Stomach smooth muscle (tissue), 2 donors: ENCODE measurements at regions not wholly inside any gene's neighbourhood (a gene's known extent, or its start where the extent isn't known, plus 50 kb on each side); places are given as distances from the start of the nearest gene placed in this dataset.

Source experiments
- H3K27ac ChIP-seq: one replicate; pipeline ENCODE4 v1.7.0; 2013; ENCODE audit warnings: mild to moderate bottlenecking, low read length, inconsistent platforms
- H3K27me3 ChIP-seq, 2 donors: one replicate each; pipeline ENCODE4 v1.7.0; 2013; ENCODE audit warnings: low read length in 2 of 2; ENCODE audit not compliant: insufficient read depth in 2 of 2, control insufficient read depth in 1 of 2
- H3K36me3 ChIP-seq, 2 donors: one replicate each; pipeline ENCODE4 v1.7.0; 2013; ENCODE audit warnings: low read length in 2 of 2; ENCODE audit not compliant: control insufficient read depth in 2 of 2, insufficient read depth in 2 of 2
- H3K4me1 ChIP-seq: one replicate; pipeline ENCODE4 v1.7.0; 2013; ENCODE audit warnings: low read length; ENCODE audit not compliant: control insufficient read depth, insufficient read depth
- H3K4me3 ChIP-seq, 2 donors: one replicate each; pipeline ENCODE4 v1.7.0; 2013; ENCODE audit warnings: low read length in 2 of 2
- H3K9ac ChIP-seq, 2 donors: one replicate each; pipeline ENCODE4 v1.7.0; 2013; ENCODE audit warnings: low read length in 2 of 2, mild to moderate bottlenecking in 1 of 2
- H3K9me3 ChIP-seq, 2 donors: one replicate each; pipeline ENCODE4 v1.7.0; 2013; ENCODE audit warnings: low read length in 2 of 2; ENCODE audit not compliant: control insufficient read depth in 2 of 2
- donor health status: healthy.
- donor health status: Pancreatic carcinoma.

DNA sequence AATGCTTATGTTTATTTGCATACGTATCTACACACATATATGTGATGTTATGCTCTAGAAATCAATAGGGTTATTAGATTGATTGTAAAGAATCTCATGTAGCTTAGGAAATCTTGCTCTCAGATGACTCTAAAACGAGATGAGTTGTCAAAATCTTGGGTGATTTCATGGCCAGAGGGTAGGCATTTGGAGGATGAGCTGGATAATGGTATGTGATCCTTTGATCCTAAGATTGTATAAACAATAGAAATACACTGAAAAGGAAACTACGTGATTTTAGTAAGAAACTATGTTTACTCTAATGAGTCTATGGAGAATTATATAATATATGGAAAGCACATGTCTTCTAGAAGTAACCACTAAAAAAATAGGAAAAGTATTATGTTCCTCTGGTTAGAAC, 676.6 kb downstream of the NSUN3 start:
- no peaks in the 10 kb centered on the region for H3K27me3 ChIP-seq
- no peaks in the 10 kb centered on the region for H3K4me1 ChIP-seq
- H3K9ac ChIP-seq = no peak overlapping the region
- H3K9me3 ChIP-seq = no peaks in the 10 kb centered on the region
- H3K27ac ChIP-seq = no peak overlapping the region
- H3K36me3 ChIP-seq = no peaks in the 10 kb centered on the region
- no peak overlapping the region for H3K4me3 ChIP-seq

DNA sequence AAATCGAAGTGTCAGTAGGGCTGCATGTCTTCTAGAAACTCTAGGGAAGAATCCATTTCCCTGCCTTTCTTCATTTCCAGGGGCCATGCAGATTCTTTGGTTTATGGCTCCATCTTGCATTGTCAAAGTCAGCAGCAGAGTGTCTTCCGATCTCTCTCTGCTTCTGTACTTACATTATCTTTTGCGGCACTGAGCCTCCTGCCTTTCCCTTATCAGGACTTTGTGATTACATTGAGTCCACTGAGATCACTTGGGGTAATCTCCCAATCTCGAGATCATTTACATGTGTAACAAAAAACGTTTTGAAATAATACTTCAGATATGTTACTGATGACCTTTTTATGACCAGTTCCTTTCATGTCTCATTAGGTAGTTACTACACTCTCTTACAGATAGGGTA, 695.9 kb downstream of the NSUN3 start:
- H3K36me3 ChIP-seq = no peaks in the 10 kb centered on the region
- H3K4me1 ChIP-seq = no peaks in the 10 kb centered on the region
- H3K9me3 ChIP-seq = no peaks in the 10 kb centered on the region
- H3K27me3 ChIP-seq = no peaks in the 10 kb centered on the region
- H3K4me3 ChIP-seq = no peak overlapping the region
- H3K9ac ChIP-seq = no peak overlapping the region
- no peak overlapping the region for H3K27ac ChIP-seq

DNA sequence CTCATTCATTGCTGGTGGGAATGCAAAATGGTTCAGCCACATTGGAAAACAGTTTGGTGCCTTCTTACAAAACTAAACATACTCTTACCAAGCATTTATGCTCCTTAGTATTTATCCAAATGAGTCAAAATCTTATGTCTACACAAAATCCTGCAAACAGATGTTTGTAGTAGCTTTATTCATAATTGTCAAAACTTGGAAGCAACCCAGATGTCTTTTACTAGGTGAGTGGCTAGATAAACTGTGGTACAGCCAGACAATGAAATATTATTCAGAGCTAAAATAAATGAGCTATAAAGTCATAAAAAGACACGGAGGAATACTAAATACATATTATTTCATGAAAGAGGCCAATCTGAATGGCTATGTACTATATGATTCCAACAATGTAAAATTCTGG, 709.5 kb downstream of the NSUN3 start:
- H3K9me3 ChIP-seq = no peaks in the 10 kb centered on the region
- H3K4me3 ChIP-seq = no peak overlapping the region
- no peak overlapping the region for H3K9ac ChIP-seq
- no peak overlapping the region for H3K27ac ChIP-seq
- no peaks in the 10 kb centered on the region for H3K4me1 ChIP-seq
- no peaks in the 10 kb centered on the region for H3K36me3 ChIP-seq
- no peaks in the 10 kb centered on the region for H3K27me3 ChIP-seq

DNA sequence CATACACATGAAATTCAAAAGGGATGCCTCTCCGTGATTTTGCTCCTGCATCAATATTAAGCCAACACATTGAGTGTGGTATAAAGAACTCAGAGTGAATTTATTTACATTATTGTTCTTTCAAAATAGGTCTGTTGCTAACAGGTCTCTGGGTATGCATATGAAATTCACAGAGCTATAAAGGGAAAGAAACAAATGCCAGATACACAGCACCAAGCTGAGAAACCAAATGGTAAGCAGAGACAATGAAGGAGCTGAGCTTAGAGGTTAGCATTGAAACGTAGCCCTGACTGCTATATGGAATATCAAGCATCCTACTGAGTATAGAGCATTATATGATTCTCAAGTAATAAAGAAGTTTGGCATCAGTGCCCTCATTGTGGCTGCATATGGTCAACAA, 712.9 kb downstream of the NSUN3 start:
- Histone ChIP-seq H3K36me3 (no peaks in the 10 kb centered on the region), H3K4me3 (no peak overlapping the region), H3K4me1 (no peaks in the 10 kb centered on the region), H3K27me3 (no peaks in the 10 kb centered on the region), H3K9me3 (no peaks in the 10 kb centered on the region), H3K27ac (no peak overlapping the region), H3K9ac (no peak overlapping the region)

DNA sequence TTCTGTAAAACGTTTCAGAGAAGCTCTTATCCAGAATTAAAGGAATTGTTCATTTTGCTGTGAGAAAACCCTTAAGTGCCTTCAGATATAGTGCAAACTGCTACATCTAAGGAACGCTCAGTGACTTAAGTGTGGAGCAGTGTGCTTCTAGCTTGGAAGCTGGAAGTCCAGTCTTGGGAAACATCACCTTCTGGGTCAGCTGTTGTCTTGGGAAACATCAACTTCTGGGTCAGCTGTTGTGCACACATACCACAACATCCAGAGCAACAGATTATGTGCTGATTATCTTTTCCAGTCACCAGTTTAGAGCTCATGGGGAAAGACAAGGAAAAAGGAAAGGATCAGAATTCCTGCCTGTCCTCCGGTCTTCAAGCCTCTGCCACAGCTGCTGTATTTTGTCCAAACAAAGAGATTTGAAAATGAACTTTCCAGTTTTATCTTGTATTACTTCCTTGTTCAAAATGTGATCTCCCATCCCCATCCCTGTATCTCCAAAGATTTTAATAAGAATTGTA, 713.6 kb downstream of the NSUN3 start:
- H3K9ac ChIP-seq = no peak overlapping the region
- no peaks in the 10 kb centered on the region for H3K36me3 ChIP-seq
- no peaks in the 10 kb centered on the region for H3K9me3 ChIP-seq
- no peak overlapping the region for H3K27ac ChIP-seq
- no peaks in the 10 kb centered on the region for H3K27me3 ChIP-seq
- H3K4me1 ChIP-seq = no peaks in the 10 kb centered on the region
- H3K4me3 ChIP-seq = no peak overlapping the region

DNA sequence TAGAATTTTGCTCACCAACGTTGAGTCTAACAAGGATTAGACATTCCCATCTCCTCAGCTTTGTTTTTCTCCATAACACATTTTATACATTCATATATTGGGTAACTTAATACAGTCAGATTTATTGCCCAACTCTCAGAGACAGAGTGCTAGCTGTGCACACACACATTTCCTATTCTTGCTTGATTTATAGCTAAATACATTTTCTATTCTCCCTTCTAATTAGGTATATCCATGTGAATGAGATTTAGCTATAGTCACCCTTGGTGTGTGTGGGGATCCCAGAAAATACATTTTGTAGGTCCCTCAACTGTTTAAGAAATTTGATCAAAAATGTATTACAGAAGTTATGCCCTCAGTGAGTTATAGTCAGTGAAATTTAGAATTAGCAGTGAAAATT, 715.4 kb downstream of the NSUN3 start:
- Histone ChIP-seq H3K4me3 (no peak overlapping the region), H3K9ac (no peak overlapping the region), H3K4me1 (no peaks in the 10 kb centered on the region), H3K27me3 (no peaks in the 10 kb centered on the region), H3K9me3 (no peaks in the 10 kb centered on the region), H3K27ac (no peak overlapping the region), H3K36me3 (no peaks in the 10 kb centered on the region)

DNA sequence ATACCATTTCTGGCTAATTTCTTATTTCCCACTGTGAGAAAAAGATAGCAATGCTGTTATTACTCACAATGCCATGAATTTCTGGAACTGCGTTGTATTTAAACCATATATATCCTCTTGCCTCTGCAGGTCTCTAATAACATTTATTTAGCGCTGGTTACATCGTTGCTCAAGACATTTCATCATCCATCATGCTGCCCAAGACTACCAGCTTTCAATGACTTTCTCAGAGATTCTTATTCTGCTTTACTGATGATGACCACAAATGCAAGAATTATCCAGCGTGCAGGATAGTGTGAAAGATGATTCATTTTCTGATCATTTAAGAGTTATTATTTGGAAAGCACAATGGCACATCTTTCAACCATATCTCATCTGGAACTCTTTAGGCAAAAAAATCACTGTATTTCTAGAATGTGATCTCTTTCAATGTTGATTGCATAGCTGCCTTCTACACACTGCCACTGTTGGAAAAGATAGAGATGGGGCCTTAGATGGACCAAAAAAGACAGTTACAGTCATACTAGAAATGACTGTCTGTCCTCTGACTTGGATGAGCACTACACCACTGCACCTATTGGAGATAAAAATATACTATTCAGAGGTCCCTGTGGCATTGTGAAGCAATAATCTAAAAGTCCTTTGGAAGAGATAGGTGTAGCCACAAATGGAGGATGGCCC, 716.1 kb downstream of the NSUN3 start:
- H3K27me3 ChIP-seq = no peaks in the 10 kb centered on the region

DNA sequence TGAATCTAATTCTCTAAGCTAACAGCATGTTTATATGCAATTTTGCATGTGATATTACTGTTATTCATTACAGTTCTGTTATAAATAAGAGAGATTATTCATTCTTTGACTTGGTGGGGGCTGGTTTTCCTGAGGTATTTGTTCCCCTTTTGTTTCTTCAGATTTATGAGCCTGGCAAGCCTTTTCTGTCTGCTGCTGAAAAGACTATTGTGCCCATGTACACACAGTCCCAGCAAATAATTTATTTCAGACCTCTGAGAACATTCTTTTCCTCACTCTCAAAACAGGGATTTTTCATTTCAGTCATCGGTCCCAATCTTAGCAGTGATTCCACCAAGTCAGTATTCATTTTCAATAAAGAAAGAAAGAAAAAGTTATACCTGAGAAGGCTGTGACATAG, 716.8 kb downstream of the NSUN3 start:
- H3K4me1 ChIP-seq = no peaks in the 10 kb centered on the region
- no peaks in the 10 kb centered on the region for H3K9me3 ChIP-seq
- no peaks in the 10 kb centered on the region for H3K27me3 ChIP-seq
- no peak overlapping the region for H3K27ac ChIP-seq
- no peak overlapping the region for H3K9ac ChIP-seq
- no peaks in the 10 kb centered on the region for H3K36me3 ChIP-seq
- no peak overlapping the region for H3K4me3 ChIP-seq

More for the DNA sequence above, 716.1 kb downstream of the NSUN3 start:
- Histone ChIP-seq H3K4me1 (no peaks in the 10 kb centered on the region), H3K36me3 (no peaks in the 10 kb centered on the region), H3K9me3 (no peaks in the 10 kb centered on the region), H3K9ac (no peak overlapping the region), H3K4me3 (no peak overlapping the region), H3K27ac (no peak overlapping the region)

DNA sequence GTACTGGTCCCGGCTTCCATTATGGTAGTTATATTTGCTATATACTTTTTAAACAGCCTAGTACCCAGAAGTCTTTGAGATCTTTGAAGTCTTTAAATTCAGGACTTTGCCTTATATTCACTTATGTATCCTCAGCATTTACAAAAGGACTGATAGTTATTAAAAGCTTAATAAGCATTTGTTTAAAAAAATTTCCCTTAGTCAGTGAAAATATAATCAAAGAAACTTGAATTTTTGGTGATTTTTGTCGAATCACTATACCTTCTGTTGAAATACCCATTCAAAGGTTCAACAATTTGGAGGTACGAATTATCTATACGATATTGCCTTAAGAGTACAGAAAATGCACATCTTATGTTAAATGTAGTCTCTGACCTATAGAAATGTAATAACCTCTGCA, 721.4 kb downstream of the NSUN3 start:
- no peaks in the 10 kb centered on the region for H3K27me3 ChIP-seq
- H3K4me1 ChIP-seq = no peaks in the 10 kb centered on the region
- H3K36me3 ChIP-seq = no peaks in the 10 kb centered on the region
- H3K9me3 ChIP-seq = no peaks in the 10 kb centered on the region
- no peak overlapping the region for H3K4me3 ChIP-seq
- H3K9ac ChIP-seq = no peak overlapping the region
- no peak overlapping the region for H3K27ac ChIP-seq

DNA sequence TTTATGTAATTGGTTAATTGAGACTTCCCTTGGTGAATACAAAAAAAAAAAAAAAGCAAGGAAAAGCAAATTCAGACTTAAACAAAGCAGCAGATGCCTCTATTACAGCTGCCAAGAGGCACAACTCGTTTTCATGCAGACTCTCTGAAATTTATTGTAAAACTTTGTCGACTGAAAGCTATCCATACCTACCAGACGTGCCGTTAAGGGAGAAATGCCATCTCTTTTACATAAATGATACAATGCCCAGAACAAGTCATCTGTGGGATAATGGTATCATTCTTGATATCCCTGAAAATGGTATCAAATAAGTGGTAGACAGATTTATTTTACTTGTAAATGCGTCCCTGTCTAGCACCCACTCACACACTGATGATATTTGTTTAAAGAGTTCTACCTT, 724.2 kb downstream of the NSUN3 start:
- H3K4me1 ChIP-seq = no peaks in the 10 kb centered on the region

DNA sequence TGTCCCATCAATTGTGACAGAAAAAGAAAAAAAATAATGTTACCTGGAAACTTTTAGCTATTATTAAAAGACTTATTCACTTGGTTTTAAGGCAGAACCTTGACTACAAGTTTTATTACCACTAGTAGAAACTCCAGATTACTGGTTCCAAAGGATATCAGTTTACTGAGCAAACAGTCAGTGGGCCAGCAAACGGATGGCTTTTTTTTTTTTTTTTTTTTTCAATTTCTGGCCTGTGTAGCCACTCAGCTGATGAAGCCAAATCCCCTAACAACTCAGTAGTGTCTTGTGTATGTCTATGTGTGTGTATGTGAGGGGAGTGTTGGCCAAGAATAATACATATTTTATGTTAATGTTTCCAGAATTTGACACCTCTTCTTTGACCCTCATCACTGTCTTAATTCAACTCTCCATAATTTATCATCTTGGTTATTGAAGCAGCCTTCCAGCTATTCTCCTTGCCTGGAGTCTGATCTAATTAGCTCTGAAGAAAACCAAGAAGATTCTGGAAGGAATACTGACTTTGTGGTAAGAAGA, 724.9 kb downstream of the NSUN3 start:
- no peak overlapping the region for H3K9ac ChIP-seq
- no peaks in the 10 kb centered on the region for H3K27me3 ChIP-seq
- no peak overlapping the region for H3K4me3 ChIP-seq
- no peaks in the 10 kb centered on the region for H3K4me1 ChIP-seq
- no peaks in the 10 kb centered on the region for H3K36me3 ChIP-seq
- no peak overlapping the region for H3K27ac ChIP-seq
- no peaks in the 10 kb centered on the region for H3K9me3 ChIP-seq

More for the DNA sequence above, 724.2 kb downstream of the NSUN3 start:
- Histone ChIP-seq H3K4me3 (no peak overlapping the region), H3K9me3 (no peaks in the 10 kb centered on the region), H3K27me3 (no peaks in the 10 kb centered on the region), H3K27ac (no peak overlapping the region), H3K9ac (no peak overlapping the region), H3K36me3 (no peaks in the 10 kb centered on the region)
